Spleen (tissue), 7 donors: ENCODE measurements at regions not wholly inside any gene's neighbourhood (a gene's known extent, or its start where the extent isn't known, plus 50 kb on each side); places are given as distances from the start of the nearest gene placed in this dataset.

ENCODE experiments used
- POLR2AphosphoS5 ChIP-seq, 3 donors: sonication (generic); formaldehyde crosslinking; IDR thresholded peaks; one replicate each; pipeline ENCODE4 v1.5.1; 2017; ENCODE audit warnings: antibody characterized with exemption in 3 of 3
- TF ChIP-seq, protein P1 (sequence below), 11 experiments: fragments of 200-600 bp in 7 of 11; fragments of 450-650 bp in 4 of 11; sonication (generic) in 4 of 11; IDR thresholded peaks in 8 of 11; conservative IDR thresholded peaks in 3 of 11; 1 replicate in 7 of 11; 2 replicates in 4 of 11; pipeline versions ENCODE4 v1.4.0 to v1.8.0; 2016 to 2021; ENCODE audit warnings: antibody characterized with exemption in 11 of 11, inconsistent platforms in 4 of 11, mild to moderate bottlenecking in 1 of 11
- donor health status: DM: no; HTN: no; CAD: no; lungs with moderate emphysema.
- donor health status: DM: no; HTN: no; CAD: no.
- donor health status: DM: no; HTN: no; CAD: no.

DNA sequence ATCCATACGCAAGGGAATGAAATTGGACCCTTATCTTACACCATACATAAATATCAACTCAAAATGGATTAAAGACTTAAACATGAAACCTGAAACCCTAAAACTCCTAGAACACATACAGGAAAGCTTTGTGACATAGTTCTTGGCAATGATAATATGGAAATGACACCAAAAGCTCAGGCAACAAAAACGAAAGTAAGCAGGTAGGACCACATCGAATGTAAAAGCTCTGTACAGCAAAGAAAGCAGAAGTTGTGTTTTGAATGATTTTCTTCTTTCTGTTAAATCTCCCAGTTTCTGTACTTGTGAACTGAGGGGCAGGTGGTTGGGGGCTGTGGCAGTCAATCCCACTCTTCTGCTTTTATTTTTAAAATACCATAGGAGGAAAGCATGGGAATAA lies 368.4 kb upstream of the PODXL start:
- TF ChIP-seq, protein P1, sequence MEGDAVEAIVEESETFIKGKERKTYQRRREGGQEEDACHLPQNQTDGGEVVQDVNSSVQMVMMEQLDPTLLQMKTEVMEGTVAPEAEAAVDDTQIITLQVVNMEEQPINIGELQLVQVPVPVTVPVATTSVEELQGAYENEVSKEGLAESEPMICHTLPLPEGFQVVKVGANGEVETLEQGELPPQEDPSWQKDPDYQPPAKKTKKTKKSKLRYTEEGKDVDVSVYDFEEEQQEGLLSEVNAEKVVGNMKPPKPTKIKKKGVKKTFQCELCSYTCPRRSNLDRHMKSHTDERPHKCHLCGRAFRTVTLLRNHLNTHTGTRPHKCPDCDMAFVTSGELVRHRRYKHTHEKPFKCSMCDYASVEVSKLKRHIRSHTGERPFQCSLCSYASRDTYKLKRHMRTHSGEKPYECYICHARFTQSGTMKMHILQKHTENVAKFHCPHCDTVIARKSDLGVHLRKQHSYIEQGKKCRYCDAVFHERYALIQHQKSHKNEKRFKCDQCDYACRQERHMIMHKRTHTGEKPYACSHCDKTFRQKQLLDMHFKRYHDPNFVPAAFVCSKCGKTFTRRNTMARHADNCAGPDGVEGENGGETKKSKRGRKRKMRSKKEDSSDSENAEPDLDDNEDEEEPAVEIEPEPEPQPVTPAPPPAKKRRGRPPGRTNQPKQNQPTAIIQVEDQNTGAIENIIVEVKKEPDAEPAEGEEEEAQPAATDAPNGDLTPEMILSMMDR (IDR thresholded peaks at IDR 0.05 in 8 of 11, conservative IDR thresholded peaks at IDR 0.05 in 3 of 11) = no peak
- TF ChIP-seq POLR2AphosphoS5 (IDR thresholded peaks at IDR 0.05) = no peak
